Hepatocyte (in vitro differentiated cells): ENCODE measurements at regions not wholly inside any gene's neighbourhood (a gene's known extent, or its start where the extent isn't known, plus 50 kb on each side); places are given as distances from the start of the nearest gene placed in this dataset.

Source experiments
- EZH2 ChIP-seq: fragments of 200-600 bp; sonication (generic); IDR thresholded peaks from 2 replicates; pipeline ENCODE4 v1.6.1; 2016; ENCODE audit warnings: antibody characterized with exemption, mild to moderate bottlenecking, borderline replicate concordance
- TF ChIP-seq, protein P1 (sequence below): fragments of 200-600 bp; sonication (generic); IDR thresholded peaks from 2 replicates; pipeline ENCODE4 v1.5.1; 2016; ENCODE audit warnings: antibody characterized with exemption, mild to moderate bottlenecking; ENCODE audit not compliant: poor library complexity

DNA sequence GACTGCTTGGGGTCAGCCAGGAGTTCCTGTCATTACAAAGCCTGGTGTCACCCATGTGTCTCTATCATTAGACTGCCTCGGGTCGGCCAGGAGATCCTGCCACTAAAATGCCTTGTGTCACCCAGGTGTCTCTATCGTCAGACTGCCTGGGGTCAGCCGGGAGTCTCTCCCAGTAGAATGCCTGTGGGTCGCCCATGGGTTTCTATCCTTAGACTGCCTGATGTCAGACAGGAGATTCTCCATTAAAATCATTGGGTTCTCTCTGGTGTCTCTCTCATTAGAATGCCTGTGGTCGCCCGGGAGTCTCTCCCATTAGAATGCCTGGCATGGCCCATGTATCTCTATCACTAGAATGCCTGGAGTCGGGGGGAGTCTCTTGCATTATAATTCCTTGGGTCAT, 2231.0 kb downstream of the TP53TG3F start:
- TF ChIP-seq, protein P1, sequence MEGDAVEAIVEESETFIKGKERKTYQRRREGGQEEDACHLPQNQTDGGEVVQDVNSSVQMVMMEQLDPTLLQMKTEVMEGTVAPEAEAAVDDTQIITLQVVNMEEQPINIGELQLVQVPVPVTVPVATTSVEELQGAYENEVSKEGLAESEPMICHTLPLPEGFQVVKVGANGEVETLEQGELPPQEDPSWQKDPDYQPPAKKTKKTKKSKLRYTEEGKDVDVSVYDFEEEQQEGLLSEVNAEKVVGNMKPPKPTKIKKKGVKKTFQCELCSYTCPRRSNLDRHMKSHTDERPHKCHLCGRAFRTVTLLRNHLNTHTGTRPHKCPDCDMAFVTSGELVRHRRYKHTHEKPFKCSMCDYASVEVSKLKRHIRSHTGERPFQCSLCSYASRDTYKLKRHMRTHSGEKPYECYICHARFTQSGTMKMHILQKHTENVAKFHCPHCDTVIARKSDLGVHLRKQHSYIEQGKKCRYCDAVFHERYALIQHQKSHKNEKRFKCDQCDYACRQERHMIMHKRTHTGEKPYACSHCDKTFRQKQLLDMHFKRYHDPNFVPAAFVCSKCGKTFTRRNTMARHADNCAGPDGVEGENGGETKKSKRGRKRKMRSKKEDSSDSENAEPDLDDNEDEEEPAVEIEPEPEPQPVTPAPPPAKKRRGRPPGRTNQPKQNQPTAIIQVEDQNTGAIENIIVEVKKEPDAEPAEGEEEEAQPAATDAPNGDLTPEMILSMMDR = no peak
- TF ChIP-seq EZH2 = no peak
